Smooth muscle cell (in vitro differentiated cells): ENCODE measurements at regions not wholly inside any gene's neighbourhood (a gene's known extent, or its start where the extent isn't known, plus 50 kb on each side); places are given as distances from the start of the nearest gene placed in this dataset.
"Not testable (repeated sequence)": the region's sequence is repeated elsewhere in the genome, so short reads cannot be mapped to it uniquely, and the experiment has no call there.

ENCODE experiments used
- DNase-seq: peaks from one replicate; lab custom pipeline; 2025; ENCODE audit not compliant: unreplicated experiment; lab: John Stamatoyannopoulos, UW
- H2AFZ ChIP-seq: fragments of 200-600 bp; sonication (generic); 2 replicates; pipeline ENCODE4 v1.6.0; 2016; ENCODE audit warnings: antibody characterized with exemption, low read depth, mild to moderate bottlenecking
- H3F3A ChIP-seq: fragments of 200-600 bp; sonication (generic); 2 replicates; pipeline ENCODE4 v1.6.0; 2017; ENCODE audit warnings: antibody characterized with exemption, low read depth
- H3K27ac ChIP-seq: fragments of 200-600 bp; sonication (generic); 2 replicates; pipeline ENCODE4 v1.5.1; 2016; ENCODE audit warnings: low read depth, mild to moderate bottlenecking
- H3K27me3 ChIP-seq: fragments of 200-600 bp; sonication (generic); 2 replicates; pipeline ENCODE4 v1.6.1; 2016; ENCODE audit warnings: low read depth, mild to moderate bottlenecking
- H3K36me3 ChIP-seq: fragments of 200-600 bp; sonication (generic); 2 replicates; pipeline ENCODE4 v1.5.1; 2016; ENCODE audit warnings: low read depth
- H3K4me1 ChIP-seq: fragments of 200-600 bp; sonication (generic); 2 replicates; pipeline ENCODE4 v1.5.1; 2016; ENCODE audit warnings: low read depth
- H3K4me2 ChIP-seq: fragments of 200-600 bp; sonication (generic); 2 replicates; pipeline ENCODE4 v1.6.0; 2016; ENCODE audit warnings: mild to moderate bottlenecking
- H3K4me3 ChIP-seq: fragments of 200-600 bp; sonication (generic); 2 replicates; pipeline ENCODE4 v1.5.1; 2016; ENCODE audit warnings: mild to moderate bottlenecking
- H3K79me2 ChIP-seq: fragments of 200-600 bp; sonication (generic); 2 replicates; pipeline ENCODE4 v1.6.0; 2016; ENCODE audit warnings: low read depth, mild to moderate bottlenecking
- H3K9ac ChIP-seq: fragments of 200-600 bp; sonication (generic); 2 replicates; pipeline ENCODE4 v1.6.0; 2016; ENCODE audit warnings: low read depth
- H3K9me3 ChIP-seq: fragments of 200-600 bp; sonication (generic); replicated peaks from 2 replicates; pipeline ENCODE4 v1.5.1; 2016; ENCODE audit warnings: low read depth
- H4K20me1 ChIP-seq: fragments of 200-600 bp; sonication (generic); 2 replicates; pipeline ENCODE4 v1.6.0; 2016; ENCODE audit warnings: low read depth
- CTCF ChIP-seq: fragments of 200-600 bp; sonication (generic); IDR thresholded peaks from 2 replicates; pipeline ENCODE4 v1.5.1; 2017; ENCODE audit warnings: borderline replicate concordance, mild to moderate bottlenecking, antibody characterized with exemption; ENCODE audit not compliant: insufficient read depth, poor library complexity, severe bottlenecking
- WGBS: methylation state at CpG from one replicate; pipeline ENCODE4 v1.1.7; 2016; ENCODE audit warnings: low lambda C conversion rate; 5-methylcytosine and 5-hydroxymethylcytosine counted together

GRCh38 chr16:35598696-35599332 lies 2139.4 kb downstream of the TP53TG3F start:
- no peak for DNase-seq
- Histone ChIP-seq H3K4me1 (no peaks in the 10 kb centered on the region), H4K20me1 (no peaks in the 10 kb centered on the region), H2AFZ (no peak overlapping the region), H3K9me3 (peaks cover 10% of the 10 kb centered on the region), H3K27me3 (no peaks in the 10 kb centered on the region), H3F3A (no peaks in the 10 kb centered on the region), H3K4me3 (no peak overlapping the region), H3K9ac (no peak overlapping the region), H3K36me3 (no peaks in the 10 kb centered on the region), H3K4me2 (no peak overlapping the region), H3K27ac (no peak overlapping the region), H3K79me2 (no peaks in the 10 kb centered on the region)
- no peak for TF ChIP-seq CTCF
- WGBS: 69% methylated on average over 9 of the region's 9 CpGs

GRCh38 chr16:35599429-35600160 lies 2140.2 kb downstream of the TP53TG3F start:
- Histone ChIP-seq H3K79me2 (no peaks in the 10 kb centered on the region), H3K27ac (no peak overlapping the region), H3K4me1 (no peaks in the 10 kb centered on the region), H3K9ac (no peak overlapping the region), H3F3A (no peaks in the 10 kb centered on the region), H3K36me3 (no peaks in the 10 kb centered on the region), H3K27me3 (no peaks in the 10 kb centered on the region), H2AFZ (no peak overlapping the region), H4K20me1 (no peaks in the 10 kb centered on the region), H3K4me2 (no peak overlapping the region), H3K9me3 (peaks cover 14% of the 10 kb centered on the region), H3K4me3 (no peak overlapping the region)
- DNase-seq: no peak
- no peak for TF ChIP-seq CTCF
- WGBS: 63% methylated on average over 6 of the region's 6 CpGs

- not testable (repeated sequence) for H3F3A ChIP-seq, H3K27ac ChIP-seq, H3K79me2 ChIP-seq, H3K36me3 ChIP-seq, H3K9ac ChIP-seq, H3K27me3 ChIP-seq, H3K4me2 ChIP-seq, H2AFZ ChIP-seq, H3K4me3 ChIP-seq, DNase-seq, H3K4me1 ChIP-seq, H4K20me1 ChIP-seq
- H3K9me3 ChIP-seq: peaks cover 14% of the 10 kb centered on the region
- WGBS: 95% methylated on average over 2 of the region's 2 CpGs
Measured at GRCh38 chr16:35600161-35600555, 2140.7 kb downstream of the TP53TG3F start.

GRCh38 chr16:35602116-35602515 lies 2142.7 kb downstream of the TP53TG3F start:
- peaks cover 23% of the 10 kb centered on the region for H3K9me3 ChIP-seq
- TF ChIP-seq CTCF: no peak
- no peak overlapping the region for H2AFZ ChIP-seq
- no peaks in the 10 kb centered on the region for H3K36me3 ChIP-seq
- no peak overlapping the region for H3K4me3 ChIP-seq
- no peaks in the 10 kb centered on the region for H4K20me1 ChIP-seq
- H3K4me1 ChIP-seq: no peaks in the 10 kb centered on the region
- H3F3A ChIP-seq: no peaks in the 10 kb centered on the region
- DNase-seq: no peak
- H3K27ac ChIP-seq: no peak overlapping the region
- H3K9ac ChIP-seq: no peak overlapping the region
- H3K79me2 ChIP-seq: no peaks in the 10 kb centered on the region
- no peaks in the 10 kb centered on the region for H3K27me3 ChIP-seq
- H3K4me2 ChIP-seq: no peak overlapping the region

GRCh38 chr16:35603371-35603770 lies 2144.0 kb downstream of the TP53TG3F start:
- H3K9me3 ChIP-seq: peaks cover 24% of the 10 kb centered on the region
- not testable (repeated sequence) for H3K4me1 ChIP-seq, H4K20me1 ChIP-seq, DNase-seq, H3K4me2 ChIP-seq, H3K27me3 ChIP-seq, H3K79me2 ChIP-seq, H2AFZ ChIP-seq, H3K27ac ChIP-seq, H3K4me3 ChIP-seq, H3F3A ChIP-seq, H3K36me3 ChIP-seq, H3K9ac ChIP-seq
- WGBS: 77% methylated on average over 5 of the region's 5 CpGs
